Renal cortex interstitium (tissue), 11 donors: ENCODE measurements at regions not wholly inside any gene's neighbourhood (a gene's known extent, or its start where the extent isn't known, plus 50 kb on each side); places are given as distances from the start of the nearest gene placed in this dataset.
A peak's percentile ranks its signal among the peaks of the same experiment; 100 is the strongest.

Experiments
- DNase-seq, 11 donors: peaks; one replicate each; pipeline ENCODE4 v3.0.0-alpha.2; 2013; ENCODE audit warnings: low read depth in 9 of 11, low spot score in 4 of 11; ENCODE audit errors: extremely low read depth in 1 of 11

GRCh38 chr5:64110222-64110621 is 55.4 kb upstream of the RNF180 start:
- DNase-seq, result no peak

- DNase-seq, result no peak
Measured at GRCh38 chr5:64108674-64109073, 57.0 kb upstream of the RNF180 start.

- DNase-seq, result no peak
Measured at GRCh38 chr5:64100203-64100602, 65.4 kb upstream of the RNF180 start.

GRCh38 chr5:64096771-64097170 is 68.9 kb upstream of the RNF180 start:
- DNase-seq, result no peak

- no peak for DNase-seq
Measured at GRCh38 chr5:64077589-64077988, 88.1 kb upstream of the RNF180 start.

GRCh38 chr5:64074533-64074932 is 91.1 kb upstream of the RNF180 start:
- peak in 7 of 11 donors; percentile 2 to 24 (median 4) for DNase-seq

GRCh38 chr5:64069486-64069885 is 96.2 kb upstream of the RNF180 start:
- no peak for DNase-seq

GRCh38 chr5:64050296-64050695 is 88.1 kb upstream of the HTR1A start:
- DNase-seq, result no peak

- DNase-seq, result no peak
Measured at GRCh38 chr5:64040490-64040889, 78.2 kb upstream of the HTR1A start.

GRCh38 chr5:64026493-64026892 is 64.2 kb upstream of the HTR1A start:
- no peak for DNase-seq

GRCh38 chr5:64019746-64020145 is 57.5 kb upstream of the HTR1A start:
- no peak for DNase-seq

- DNase-seq, result no peak
Measured at GRCh38 chr5:64018966-64019365, 56.7 kb upstream of the HTR1A start.

GRCh38 chr5:64015824-64016223 is 53.6 kb upstream of the HTR1A start:
- DNase-seq, result no peak
